OCI-LY7 (cell line): ENCODE measurements at regions not wholly inside any gene's neighbourhood (a gene's known extent, or its start where the extent isn't known, plus 50 kb on each side); places are given as distances from the start of the nearest gene placed in this dataset.

Experiments used
- CTCF ChIP-seq: fragments of 200-600 bp; sonication (generic); conservative IDR thresholded peaks from 2 replicates; pipeline ENCODE4 v1.5.1; 2014; ENCODE audit warnings: mild to moderate bottlenecking, antibody characterized with exemption, low read length, moderate library complexity, mixed read lengths
- EZH2phosphoT487 ChIP-seq: fragments of 200-600 bp; sonication (generic); IDR thresholded peaks from 2 replicates; pipeline ENCODE4 v1.6.1; 2018; ENCODE audit warnings: low read depth, borderline replicate concordance, mild to moderate bottlenecking, mixed run types, antibody characterized with exemption, low read length, moderate library complexity, mixed read lengths

DNA sequence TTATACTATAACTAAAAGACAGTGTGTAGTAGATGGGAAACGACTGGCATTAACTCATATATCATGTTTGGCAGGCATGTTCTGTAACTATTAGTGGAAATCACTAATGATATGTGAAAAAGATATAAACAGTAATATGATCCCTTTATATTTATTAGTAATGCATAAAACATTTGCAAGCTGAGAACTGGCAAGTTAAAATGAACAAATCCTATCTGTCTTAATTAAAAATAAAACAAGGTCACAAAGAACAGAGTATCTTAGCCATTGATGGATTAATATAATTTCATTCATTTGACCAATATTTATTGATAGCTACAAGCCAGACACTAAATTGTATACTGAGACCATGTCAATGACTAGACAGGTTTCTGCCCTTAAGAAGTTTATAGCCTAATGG, 154.5 kb downstream of the CRPPA start:
- TF ChIP-seq CTCF = no peak
- TF ChIP-seq EZH2phosphoT487 = no peak
